ENCODE measurements at regions not wholly inside any gene's neighbourhood (a gene's known extent, or its start where the extent isn't known, plus 50 kb on each side); places are given as distances from the start of the nearest gene placed in this dataset.

DNA sequence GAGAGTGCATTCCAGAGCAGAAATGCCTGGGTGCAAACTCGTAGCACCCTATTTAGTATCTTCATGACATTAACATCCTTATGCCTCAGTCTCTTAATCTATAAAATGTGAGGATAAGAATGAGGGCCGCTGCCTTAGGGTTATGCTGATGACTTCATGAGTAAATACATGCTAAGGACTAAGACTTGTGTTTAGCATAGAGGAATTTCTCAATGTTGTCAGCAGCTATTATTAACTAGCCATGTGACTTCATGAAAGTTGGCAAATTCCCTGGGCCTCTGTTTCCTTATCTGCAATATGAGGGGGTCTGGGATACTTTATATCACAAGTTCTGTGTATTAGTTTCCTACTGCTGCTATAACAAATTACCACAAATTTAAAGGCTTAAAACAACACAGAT, 108.1 kb upstream of the RIPOR2 start:
- CTCF ChIA-PET: no interaction called here
- Histone ChIP-seq H3K4me3 (no peak overlapping the region), H3K4me2 (no peak overlapping the region), H3K9me3 (no peaks in the 10 kb centered on the region), H3K27ac (no peak overlapping the region), H3K4me1 (no peaks in the 10 kb centered on the region)
- no peak for TF ChIP-seq POLR2AphosphoS2 (conservative IDR thresholded peaks at IDR 0.05; ENCODE audit: low read length)
- no peak for TF ChIP-seq HOXB13 (CRISPR knock-in tag; IDR thresholded peaks at IDR 0.05; ENCODE audit: low read depth)
- TF ChIP-seq HEYL (CRISPR knock-in tag; IDR thresholded peaks at IDR 0.05): no peak
- no peak for TF ChIP-seq RFX5 (IDR thresholded peaks at IDR 0.05)
- TF ChIP-seq SMC3 (IDR thresholded peaks at IDR 0.05): no peak
- WGBS (ENCODE audit: missing lambda C conversion rate): 8% methylated on average over 2 of the region's 2 CpGs
- POLR2A ChIA-PET: no interaction called here
- no peak for DNase-seq (ENCODE audit: low read depth in 1 of 2, low spot score in 1 of 2)
- no peak for ATAC-seq
- FAIRE-seq: no peak

DNA sequence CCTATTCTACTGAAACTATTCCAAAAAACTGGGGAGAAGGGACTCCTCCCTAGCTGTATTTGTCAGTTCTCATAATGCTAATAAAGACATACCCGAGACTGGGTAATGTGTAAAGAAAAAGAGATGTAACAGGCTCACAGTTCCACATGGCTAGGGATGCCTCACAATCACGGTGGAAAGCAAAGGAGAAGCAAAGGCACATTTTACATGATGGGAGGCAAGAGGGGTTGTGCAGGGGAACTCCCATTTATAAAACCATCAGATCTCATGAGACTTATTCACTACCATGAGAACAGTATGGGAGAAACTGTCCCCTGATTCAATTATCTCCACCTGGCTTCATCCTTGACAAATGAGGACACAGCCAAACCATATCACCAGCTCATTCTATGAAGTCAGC, 111.2 kb upstream of the RIPOR2 start:
- Histone ChIP-seq H3K4me3 (no peak overlapping the region), H3K4me1 (no peaks in the 10 kb centered on the region), H3K27ac (no peak overlapping the region), H3K9me3 (no peaks in the 10 kb centered on the region), H3K4me2 (no peak overlapping the region)
- CTCF ChIA-PET: interaction anchor here (0.8 kb wide), 1 partner anchor 32 kb away, joined by 3 read pairs; no protein-coding TSS in a partner anchor
- POLR2A ChIA-PET: no interaction called here
- no peak for TF ChIP-seq JUNB (IDR thresholded peaks at IDR 0.05)
- TF ChIP-seq, protein P1, sequence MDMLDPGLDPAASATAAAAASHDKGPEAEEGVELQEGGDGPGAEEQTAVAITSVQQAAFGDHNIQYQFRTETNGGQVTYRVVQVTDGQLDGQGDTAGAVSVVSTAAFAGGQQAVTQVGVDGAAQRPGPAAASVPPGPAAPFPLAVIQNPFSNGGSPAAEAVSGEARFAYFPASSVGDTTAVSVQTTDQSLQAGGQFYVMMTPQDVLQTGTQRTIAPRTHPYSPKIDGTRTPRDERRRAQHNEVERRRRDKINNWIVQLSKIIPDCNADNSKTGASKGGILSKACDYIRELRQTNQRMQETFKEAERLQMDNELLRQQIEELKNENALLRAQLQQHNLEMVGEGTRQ (IDR thresholded peaks at IDR 0.05): no peak
- no peak for TF ChIP-seq ZNF302 (CRISPR knock-in tag; IDR thresholded peaks at IDR 0.05)
- no peak for TF ChIP-seq CEBPB (IDR thresholded peaks at IDR 0.05)
- TF ChIP-seq CBX8 (IDR thresholded peaks at IDR 0.05): no peak
- TF ChIP-seq POLR2A (IDR thresholded peaks at IDR 0.05; ENCODE audit: low read length): no peak
- TF ChIP-seq, protein P2, sequence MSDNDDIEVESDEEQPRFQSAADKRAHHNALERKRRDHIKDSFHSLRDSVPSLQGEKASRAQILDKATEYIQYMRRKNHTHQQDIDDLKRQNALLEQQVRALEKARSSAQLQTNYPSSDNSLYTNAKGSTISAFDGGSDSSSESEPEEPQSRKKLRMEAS (IDR thresholded peaks at IDR 0.05): no peak
- no peak for TF ChIP-seq RCOR1 (IDR thresholded peaks at IDR 0.05; ENCODE audit: low read depth, low read length)
- TF ChIP-seq, protein P3, sequence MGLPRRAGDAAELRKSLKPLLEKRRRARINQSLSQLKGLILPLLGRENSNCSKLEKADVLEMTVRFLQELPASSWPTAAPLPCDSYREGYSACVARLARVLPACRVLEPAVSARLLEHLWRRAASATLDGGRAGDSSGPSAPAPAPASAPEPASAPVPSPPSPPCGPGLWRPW (IDR thresholded peaks at IDR 0.05): no peak
- TF ChIP-seq FOXS1 (CRISPR knock-in tag; IDR thresholded peaks at IDR 0.05): no peak
- no peak for TF ChIP-seq MYC (IDR thresholded peaks at IDR 0.05; ENCODE audit: borderline replicate concordance, low read length)
- 35% methylated on average over 2 of the region's 2 CpGs for whole genome bisulfite sequencing (ENCODE audit: missing lambda C conversion rate)
- DNase-seq (ENCODE audit: low read depth in 1 of 2, low spot score in 1 of 2): no peak
- ATAC-seq: no peak
- no peak for FAIRE-seq

DNA sequence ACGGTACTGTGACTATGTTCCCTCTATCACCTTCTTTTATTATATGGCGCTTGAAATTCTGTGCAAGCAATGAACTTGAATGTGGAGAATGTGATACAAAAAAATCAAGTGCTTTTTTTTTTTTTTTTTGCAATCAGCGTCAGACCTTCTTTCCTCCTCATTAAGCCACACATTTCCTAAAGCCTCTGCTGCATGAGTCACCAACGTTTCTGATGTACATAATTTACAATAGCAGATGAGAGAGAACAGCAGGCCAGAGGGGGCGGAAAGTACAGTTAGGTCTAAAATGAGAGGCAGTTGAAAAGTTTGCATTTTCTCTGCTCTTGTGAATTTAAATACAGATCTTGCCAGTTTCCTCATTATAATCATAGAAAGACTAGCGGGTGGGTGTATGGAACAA, 114.6 kb upstream of the RIPOR2 start:
- ATAC-seq: no peak
- no peak overlapping the region for H3K4me2 ChIP-seq
- H3K27ac ChIP-seq: no peak overlapping the region
- H3K9me3 ChIP-seq: no peaks in the 10 kb centered on the region
- FAIRE-seq: no peak
- no peaks in the 10 kb centered on the region for H3K4me1 ChIP-seq
- no peak for TF ChIP-seq KDM5A (IDR thresholded peaks at IDR 0.05)
- no peak for TF ChIP-seq MYC (IDR thresholded peaks at IDR 0.05; ENCODE audit: borderline replicate concordance, low read length)
- TF ChIP-seq ZC3H11A (IDR thresholded peaks at IDR 0.05): no peak
- TF ChIP-seq NFE2L2 (conservative IDR thresholded peaks at IDR 0.05; ENCODE audit: low read length): no peak
- no peak for TF ChIP-seq HOXB13 (CRISPR knock-in tag; IDR thresholded peaks at IDR 0.05; ENCODE audit: low read depth)
- no peak for TF ChIP-seq FOXS1 (CRISPR knock-in tag; IDR thresholded peaks at IDR 0.05)
- TF ChIP-seq JUNB (IDR thresholded peaks at IDR 0.05): no peak
- TF ChIP-seq, protein P4, sequence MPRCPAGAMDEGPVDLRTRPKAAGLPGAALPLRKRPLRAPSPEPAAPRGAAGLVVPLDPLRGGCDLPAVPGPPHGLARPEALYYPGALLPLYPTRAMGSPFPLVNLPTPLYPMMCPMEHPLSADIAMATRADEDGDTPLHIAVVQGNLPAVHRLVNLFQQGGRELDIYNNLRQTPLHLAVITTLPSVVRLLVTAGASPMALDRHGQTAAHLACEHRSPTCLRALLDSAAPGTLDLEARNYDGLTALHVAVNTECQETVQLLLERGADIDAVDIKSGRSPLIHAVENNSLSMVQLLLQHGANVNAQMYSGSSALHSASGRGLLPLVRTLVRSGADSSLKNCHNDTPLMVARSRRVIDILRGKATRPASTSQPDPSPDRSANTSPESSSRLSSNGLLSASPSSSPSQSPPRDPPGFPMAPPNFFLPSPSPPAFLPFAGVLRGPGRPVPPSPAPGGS (IDR thresholded peaks at IDR 0.05): no peak
- no peak for TF ChIP-seq MAZ (IDR thresholded peaks at IDR 0.05; ENCODE audit: borderline replicate concordance, low read depth, low read length)
- TF ChIP-seq, protein P3 (IDR thresholded peaks at IDR 0.05): no peak
- no peak for TF ChIP-seq EHF (CRISPR knock-in tag; IDR thresholded peaks at IDR 0.05)
- no peak for TF ChIP-seq HDAC2 (IDR thresholded peaks at IDR 0.05)
- no peak for TF ChIP-seq JUN (IDR thresholded peaks at IDR 0.05)
- TF ChIP-seq, protein P2 (IDR thresholded peaks at IDR 0.05): no peak
- TF ChIP-seq PHF8 (IDR thresholded peaks at IDR 0.05; ENCODE audit: borderline replicate concordance, low read depth): no peak
- TF ChIP-seq HOXA7 (CRISPR knock-in tag; IDR thresholded peaks at IDR 0.05): no peak
- DNase-seq (ENCODE audit: low read depth in 1 of 2, low spot score in 1 of 2): no peak
- no peak overlapping the region for H3K4me3 ChIP-seq
- WGBS (ENCODE audit: missing lambda C conversion rate): 49% methylated on average over 6 of the region's 6 CpGs
- ChIA-PET CTCF (interaction anchor here (0.6 to 1.2 kb wide), 3 partner anchors 21 to 638 kb away, joined by 3 to 4 read pairs (median 3); no protein-coding TSS in a partner anchor), POLR2A (no interaction called here)
